ENCODE measurements at regions not wholly inside any gene's neighbourhood (a gene's known extent, or its start where the extent isn't known, plus 50 kb on each side); places are given as distances from the start of the nearest gene placed in this dataset.

GRCh38 chr22:27447289-27447688 is 354.3 kb downstream of the MN1 start:
- H3K27me3 ChIP-seq (ENCODE audit: insufficient read depth, low read length), result no peaks in the 10 kb centered on the region
- TF ChIP-seq CTCF (conservative IDR thresholded peaks at IDR 0.05), result no peak
- H3K4me3 Mint-ChIP-seq, result no peak overlapping the region

More at GRCh38 chr22:27447289-27447688, 354.3 kb downstream of the MN1 start:
- Histone ChIP-seq H4K5ac (ENCODE audit: insufficient read length, low read depth, low read length) (no peak overlapping the region), H2BK20ac (ENCODE audit: low read depth, low read length, poor library complexity, severe bottlenecking) (no peak overlapping the region), H3K18ac (ENCODE audit: insufficient read length, low read depth, low read length) (no peak overlapping the region), H3K56ac (ENCODE audit: insufficient read length, low read depth, low read length) (no peak overlapping the region), H3K79me1 (ENCODE audit: insufficient read depth, low read depth, low read length, poor library complexity, severe bottlenecking) (no peaks in the 10 kb centered on the region), H3K14ac (ENCODE audit: insufficient read depth, low read length) (no peak overlapping the region), H3K4ac (ENCODE audit: low read depth, low read length) (no peak overlapping the region), H3K27ac (ENCODE audit: insufficient read length, low read depth, low read length) (no peak overlapping the region), H4K8ac (replicated peaks; ENCODE audit: insufficient read length, low read depth, low read length) (no peak overlapping the region), H3K23me2 (ENCODE audit: insufficient read length, low read depth, low read length, poor library complexity, severe bottlenecking) (no peaks in the 10 kb centered on the region), H3T11ph (ENCODE audit: low read length) (no peak overlapping the region), H3K4me1 (ENCODE audit: insufficient read depth, low read length) (no peaks in the 10 kb centered on the region; the same call in 1 of the 2 replicates), H2AK5ac (ENCODE audit: insufficient read length, low read length) (no peak overlapping the region), H3K9ac (ENCODE audit: extremely low read depth, insufficient read length, low read length) (no peak overlapping the region), H2AFZ (ENCODE audit: low read length) (no peak overlapping the region), H4K91ac (ENCODE audit: insufficient read length, low read depth, low read length) (no peak overlapping the region), H2BK5ac (ENCODE audit: insufficient read length, low read length) (no peak overlapping the region), H3K4me2 (ENCODE audit: insufficient read depth, insufficient read length, low read length) (no peak overlapping the region), H3K23ac (ENCODE audit: insufficient read length, low read depth, low read length) (no peak overlapping the region), H4K20me1 (ENCODE audit: control insufficient read depth, insufficient read depth, insufficient read length) (no peaks in the 10 kb centered on the region), H2BK15ac (ENCODE audit: low read depth, low read length) (no peak overlapping the region), H3K79me2 (ENCODE audit: insufficient read depth, low read length) (no peaks in the 10 kb centered on the region), H2BK12ac (ENCODE audit: insufficient read length, low read depth, low read length) (no peak overlapping the region), H3K9me3 (ENCODE audit: control insufficient read depth, low read depth, low read length) (no peaks in the 10 kb centered on the region), H2BK120ac (ENCODE audit: low read depth, low read length, poor library complexity, severe bottlenecking) (no peak overlapping the region)
- peaks cover 7% of the 10 kb centered on the region for H3K27me3 Mint-ChIP-seq (ENCODE audit: low read depth)
- no CpG with 5 or more reads among the region's 11 CpGs for WGBS (ENCODE audit: extremely low coverage, insufficient read length, low lambda C conversion rate)
- H3K36me3 Mint-ChIP-seq (ENCODE audit: insufficient read depth in 1 of 3, low read depth in 3 of 3), result peaks cover 0 to 5% (median 1%) of the 10 kb centered on the region in 3 experiments; a peak in 2 of 7 replicates
- H3K9me3 Mint-ChIP-seq, result peaks cover 3 to 5% of the 10 kb centered on the region in 2 experiments; a peak in 3 of 5 replicates
- H3K27ac Mint-ChIP-seq, result no peak overlapping the region; a peak in 1 of 7 replicates
- H3K4me1 Mint-ChIP-seq, result peaks cover 27 to 38% of the 10 kb centered on the region in 2 experiments
- no peak for DNase-seq
